ENCODE measurements at regions not wholly inside any gene's neighbourhood (a gene's known extent, or its start where the extent isn't known, plus 50 kb on each side); places are given as distances from the start of the nearest gene placed in this dataset.
"Not testable (repeated sequence)": the region's sequence is repeated elsewhere in the genome, so short reads cannot be mapped to it uniquely, and the experiment has no call there.

DNA sequence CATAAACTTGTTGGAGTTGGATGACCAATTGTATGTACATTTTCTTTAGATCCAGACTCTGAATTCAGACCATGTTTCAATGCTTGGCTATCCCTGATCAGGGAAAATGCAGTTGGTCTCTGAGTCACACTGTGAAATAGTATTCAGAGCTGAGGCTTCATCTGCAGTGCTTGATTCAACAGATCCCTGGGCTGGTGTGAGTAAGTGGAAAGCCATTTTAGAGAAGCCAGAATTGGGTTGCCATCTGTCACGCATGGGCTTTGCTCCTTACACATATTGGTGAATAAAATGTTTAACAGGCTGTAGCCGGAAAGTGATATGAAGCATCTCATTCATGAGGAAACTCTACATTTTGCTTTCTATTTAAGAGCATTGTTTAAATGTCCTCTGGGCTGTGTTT is 50.0 kb upstream of the ACYP2 start:
- no peak for DNase-seq

DNA sequence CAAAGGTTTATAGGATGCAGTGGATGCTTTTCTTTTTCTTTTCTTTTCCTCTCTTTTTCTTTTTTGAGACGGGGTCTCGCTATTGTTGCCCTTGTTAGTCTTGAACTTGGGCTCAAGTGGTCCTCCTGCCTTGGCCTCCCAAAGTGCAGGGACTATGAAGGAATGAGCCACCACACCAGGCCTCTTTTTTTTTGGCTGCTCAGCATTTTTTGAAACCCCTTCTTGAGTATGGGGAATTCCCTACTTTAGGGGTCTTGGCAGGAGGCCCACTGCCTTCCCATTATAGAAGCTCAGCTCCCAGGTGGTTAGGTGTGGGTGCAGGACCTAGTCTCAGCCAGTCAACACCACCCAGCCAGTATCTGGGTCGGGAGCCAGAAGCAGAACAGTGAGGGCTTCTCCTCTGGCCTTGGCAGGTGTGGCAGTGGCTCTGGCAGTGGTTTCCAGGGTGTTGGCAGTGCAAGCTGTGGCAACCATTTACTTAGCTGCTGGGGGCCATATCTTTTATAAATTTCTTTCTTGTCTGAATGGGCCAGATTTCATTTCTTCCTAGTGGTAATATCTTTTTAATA is 51.4 kb upstream of the ACYP2 start:
- no peak for DNase-seq

DNA sequence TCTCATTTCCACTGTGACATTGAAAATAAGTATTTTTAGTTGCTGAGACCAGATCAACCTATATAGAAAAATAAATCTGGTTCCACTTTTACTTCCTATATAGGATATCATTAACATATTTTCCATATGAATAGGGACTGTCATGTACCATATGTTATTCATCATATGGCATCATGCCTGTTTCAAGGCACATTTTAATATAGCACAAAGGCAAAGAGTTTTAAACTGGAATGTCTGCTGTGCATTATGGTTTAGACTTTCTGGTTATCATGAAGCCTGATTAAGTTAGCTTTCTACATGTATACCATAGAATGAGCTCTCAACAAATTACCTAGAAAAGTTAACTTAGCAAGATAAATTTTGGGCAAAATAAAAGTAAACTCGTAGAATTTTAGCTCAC is 53.0 kb upstream of the ACYP2 start:
- DNase-seq, result no peak

DNA sequence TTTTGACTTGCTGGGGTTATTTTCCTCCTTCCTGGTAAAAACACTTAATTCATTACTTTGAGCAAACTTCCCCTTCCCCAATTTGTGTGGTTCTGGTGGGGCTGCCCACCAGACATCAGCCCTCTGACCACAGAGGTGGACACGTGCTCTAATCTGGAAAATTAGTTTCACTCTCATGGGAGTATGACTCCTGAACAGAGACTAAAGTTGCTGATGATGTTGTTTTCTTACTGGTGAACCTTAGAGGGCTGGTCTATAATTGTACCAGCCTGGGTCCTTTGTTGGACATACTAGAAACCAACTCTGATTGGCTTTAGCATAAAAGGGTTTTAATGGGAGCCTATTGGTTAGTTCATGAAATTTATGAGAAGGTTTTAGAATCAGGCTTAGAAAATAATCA is 54.1 kb upstream of the ACYP2 start:
- no peak for DNase-seq

DNA sequence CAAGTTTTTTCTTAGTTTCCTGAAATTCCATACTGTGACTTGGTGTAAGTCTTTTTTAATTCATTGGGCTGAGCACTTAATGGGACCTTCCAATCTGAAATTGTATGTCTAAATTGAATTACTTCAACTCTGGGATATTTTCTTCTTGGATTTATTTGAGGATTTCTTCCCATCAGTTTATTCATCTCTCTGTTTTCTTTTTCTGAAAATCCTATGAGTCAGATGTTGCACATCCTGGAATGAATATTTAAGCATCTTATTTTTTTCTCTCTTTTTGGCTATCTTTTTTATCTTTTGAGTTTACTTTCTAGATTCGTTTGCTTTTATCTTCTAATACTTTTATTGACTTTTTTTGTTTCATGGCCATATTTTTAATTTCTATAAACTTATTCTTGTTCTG is 55.4 kb upstream of the ACYP2 start:
- DNase-seq, result no peak

DNA sequence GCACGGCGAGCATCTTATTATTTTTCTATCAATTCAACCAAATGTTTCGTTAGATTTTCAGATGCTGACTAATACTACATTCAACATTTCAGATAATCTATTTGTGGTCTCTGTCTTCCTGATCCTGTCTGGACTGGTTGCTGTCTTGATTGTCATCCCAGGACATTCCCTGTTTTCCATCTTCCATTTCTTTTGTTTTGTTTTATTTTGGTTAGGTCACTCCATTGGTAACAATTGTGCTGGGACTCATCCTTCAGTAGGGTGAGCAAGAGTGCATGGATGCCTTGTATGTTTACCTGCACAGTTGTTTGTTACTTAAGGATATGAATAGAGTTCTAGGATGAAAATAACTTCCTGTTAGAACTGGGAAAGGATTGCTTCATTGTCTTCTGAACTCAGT is 55.9 kb upstream of the ACYP2 start:
- DNase-seq, result no peak

DNA sequence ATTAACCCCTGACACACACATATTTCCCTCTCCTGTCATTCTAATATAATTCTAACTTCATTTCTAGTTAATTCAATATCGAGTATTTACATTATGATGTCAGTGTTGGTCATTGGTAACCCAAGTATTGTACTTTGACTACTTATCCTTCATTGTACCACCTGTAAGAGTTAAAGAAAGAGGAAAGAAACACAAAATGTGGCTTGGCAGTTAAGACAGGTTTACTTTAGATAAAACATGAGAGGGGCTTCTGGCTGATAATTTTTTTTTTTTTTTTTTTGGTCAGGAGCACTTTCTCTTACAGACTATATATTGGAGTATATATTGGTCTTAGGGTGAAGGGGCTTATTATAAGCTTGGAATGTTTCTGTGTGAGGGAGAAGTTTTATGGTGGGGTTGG is 57.0 kb upstream of the ACYP2 start:
- no peak for DNase-seq

DNA sequence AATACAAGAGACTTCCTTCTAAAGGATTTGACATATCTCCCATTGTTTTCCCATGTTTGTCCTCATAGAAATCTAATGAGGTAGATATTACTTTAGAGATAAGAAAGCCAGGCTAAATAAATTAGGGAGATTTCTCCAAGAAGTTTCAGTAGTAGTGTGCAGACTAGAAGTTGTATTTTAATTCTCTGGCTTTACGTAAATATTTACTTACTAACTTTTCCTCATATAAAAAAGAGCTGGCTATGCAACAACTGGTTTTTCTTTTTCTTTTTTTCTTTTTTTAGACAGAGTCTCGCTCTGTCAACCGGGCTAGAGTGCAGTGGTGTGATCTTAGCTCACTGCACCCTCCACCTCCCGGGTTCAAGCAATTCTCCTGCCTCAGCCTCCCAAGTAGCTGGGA is 60.6 kb upstream of the ACYP2 start:
- no peak for DNase-seq

DNA sequence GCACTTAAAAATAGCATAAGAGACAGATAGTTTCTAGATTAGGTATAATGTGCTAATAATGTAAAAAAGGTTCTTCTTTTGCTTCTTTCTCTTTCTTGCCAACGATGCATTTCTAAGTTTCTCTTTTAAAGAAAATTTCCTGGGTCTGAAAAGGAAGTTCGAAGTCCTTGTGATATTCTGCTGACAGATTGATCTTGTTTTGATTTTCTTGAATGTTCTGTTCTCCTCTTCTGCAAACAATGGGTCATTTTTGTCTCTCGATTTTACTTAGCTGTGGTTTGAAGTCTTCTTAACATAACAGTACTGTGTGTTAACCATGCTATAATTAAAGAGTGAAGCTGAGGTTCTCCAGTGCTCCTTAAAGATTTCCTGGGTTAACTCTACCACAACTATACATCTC is 61.1 kb upstream of the ACYP2 start:
- DNase-seq, result no peak

DNA sequence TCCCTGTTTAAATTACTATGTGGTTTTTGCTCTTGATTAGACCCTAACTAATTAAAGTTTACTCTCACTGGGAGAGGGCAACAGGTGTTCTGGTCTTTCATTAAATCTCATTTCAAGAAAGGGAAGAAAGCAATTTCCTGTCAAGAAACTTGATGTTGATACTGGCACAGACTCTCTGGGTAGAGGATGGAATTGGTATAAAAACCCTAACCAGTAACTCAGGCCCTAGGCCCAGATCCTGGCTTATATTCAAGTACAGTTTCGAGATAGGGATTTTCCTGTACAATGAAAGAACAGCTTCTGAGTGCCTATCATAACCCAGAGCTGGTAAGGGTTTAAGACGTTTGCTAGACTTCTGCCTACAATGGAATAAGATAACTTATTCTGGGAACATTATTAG is 61.6 kb upstream of the ACYP2 start:
- no peak for DNase-seq

DNA sequence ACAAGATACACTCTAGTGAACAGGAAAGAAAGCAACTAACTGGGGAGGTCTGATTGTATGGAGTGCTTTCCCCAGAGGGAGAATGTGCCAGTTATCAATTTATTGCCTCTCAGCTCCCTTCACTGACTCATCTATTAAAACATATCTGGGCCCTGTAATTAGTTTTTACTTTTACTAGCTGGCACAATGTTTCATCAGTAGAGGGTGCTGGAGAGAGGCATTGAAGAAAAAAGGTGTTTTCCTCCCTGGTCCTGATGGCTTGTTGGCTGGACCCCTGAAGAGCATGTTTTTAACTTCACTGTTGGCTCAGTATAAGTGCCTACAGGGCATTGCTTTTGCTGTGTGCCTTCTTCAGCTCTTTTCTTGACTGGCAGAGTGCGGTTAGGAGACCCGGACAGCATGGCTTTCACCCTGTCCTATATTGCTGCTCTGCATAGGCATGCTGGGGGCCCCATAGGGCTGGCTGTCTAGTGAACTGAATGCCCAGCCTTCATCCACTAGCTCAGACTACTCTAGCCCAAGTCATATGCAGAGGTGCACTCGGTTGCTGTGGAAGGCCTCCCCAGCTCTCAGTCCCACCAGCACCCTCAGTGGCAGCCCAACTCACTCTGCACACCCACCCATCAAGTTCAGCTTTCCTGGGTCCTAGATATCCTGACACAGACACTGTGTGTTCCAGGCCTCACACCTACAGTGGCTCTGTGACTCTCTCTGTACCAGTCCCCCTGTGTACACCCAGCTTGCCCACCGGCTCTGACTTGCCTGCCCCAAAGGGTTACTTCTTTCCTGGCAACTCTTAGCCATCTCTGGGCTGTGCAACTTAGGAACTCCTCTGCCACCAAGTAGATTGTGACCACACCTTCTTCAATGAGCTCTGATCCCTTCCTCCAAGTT is 62.3 kb upstream of the ACYP2 start:
- no peak for DNase-seq

DNA sequence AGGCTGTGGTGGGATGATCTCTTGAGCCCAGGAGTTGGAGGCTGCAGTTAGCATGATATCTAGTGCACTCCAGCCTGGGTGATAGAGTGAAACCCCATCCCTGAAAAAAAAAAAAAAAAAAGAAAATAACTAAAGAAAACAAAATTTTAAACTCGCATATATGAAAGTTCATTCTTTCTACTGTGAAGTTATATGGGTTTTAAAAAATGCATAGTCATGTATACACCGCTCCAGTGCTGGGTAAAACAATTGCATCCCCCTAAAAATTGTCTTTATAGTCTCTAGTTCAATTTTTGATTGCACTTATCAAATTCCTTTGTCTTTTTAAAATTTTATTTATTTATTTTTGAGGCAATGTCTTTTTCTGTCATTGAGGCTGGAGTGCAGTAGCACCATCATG is 65.0 kb upstream of the ACYP2 start:
- DNase-seq, result no peak

DNA sequence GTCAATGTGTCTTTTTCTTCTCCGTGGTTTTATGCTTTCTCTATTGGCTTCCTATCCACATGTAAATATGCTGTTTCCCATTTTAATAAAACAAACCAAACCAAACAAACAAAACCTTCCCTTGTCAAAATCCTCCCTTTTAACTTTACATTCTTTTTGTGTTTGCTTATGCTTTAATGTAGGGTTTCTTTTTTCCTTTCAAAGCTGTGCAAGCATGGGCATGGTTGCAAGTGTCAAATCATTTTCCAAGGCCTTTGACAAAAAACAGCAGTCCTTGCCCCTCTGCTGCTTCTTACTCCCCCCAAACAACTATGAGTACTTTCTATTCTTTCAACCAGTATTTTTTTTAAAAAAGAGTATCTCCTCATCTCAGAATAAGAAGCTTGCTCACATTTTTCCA is 66.0 kb upstream of the ACYP2 start:
- no peak for DNase-seq

DNA sequence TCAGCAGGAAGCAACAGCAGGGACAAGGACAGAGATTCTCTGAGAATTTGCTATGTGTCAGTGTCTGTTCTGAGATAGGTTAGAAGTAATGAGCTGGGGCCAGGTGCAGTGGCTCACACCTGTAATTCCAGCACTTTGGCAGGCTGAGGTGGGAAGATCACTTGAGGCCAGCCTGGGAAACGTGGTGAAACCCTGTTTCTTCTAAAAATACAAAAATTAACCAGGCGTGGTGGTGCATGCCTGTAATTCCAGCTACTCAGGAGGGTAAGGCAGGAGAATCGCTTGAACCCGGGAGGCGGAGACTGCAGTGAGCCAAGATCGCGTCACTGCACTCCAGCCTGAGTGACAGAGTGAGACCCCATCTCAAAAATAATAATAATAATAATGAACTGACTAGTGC is 66.5 kb upstream of the ACYP2 start:
- DNase-seq, result not testable (repeated sequence)

DNA sequence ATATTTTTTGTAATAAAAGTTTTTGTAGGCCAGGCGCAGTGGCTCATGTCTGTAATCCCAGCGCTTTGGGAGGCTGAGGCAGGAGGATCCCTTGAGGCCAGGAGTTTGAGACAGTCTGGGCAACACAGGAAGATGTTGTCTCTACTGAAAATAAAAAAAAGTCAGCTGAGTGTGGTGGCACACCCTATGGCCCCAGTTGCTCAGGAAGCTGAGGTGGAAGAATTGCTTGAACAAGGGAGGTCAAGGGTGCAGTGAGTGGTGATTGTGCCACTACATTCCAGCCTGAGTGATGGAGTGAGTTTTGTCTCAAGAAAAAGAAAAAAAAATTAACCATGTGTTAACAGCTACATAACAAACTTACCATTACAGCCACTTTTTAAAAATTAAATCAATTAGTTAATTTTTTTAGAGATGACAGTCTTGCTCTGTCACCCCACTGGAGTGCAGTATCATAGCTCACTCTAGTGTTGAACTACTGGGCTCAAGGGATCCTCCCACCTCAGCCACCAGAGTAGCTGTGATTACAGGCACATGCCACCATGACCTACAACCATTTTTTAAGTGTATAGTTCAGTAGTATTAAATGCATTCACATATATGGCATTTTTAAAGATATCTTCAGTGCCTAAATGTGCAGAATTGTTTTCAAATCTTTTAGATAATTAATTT is 67.2 kb upstream of the ACYP2 start:
- DNase-seq, result no peak

DNA sequence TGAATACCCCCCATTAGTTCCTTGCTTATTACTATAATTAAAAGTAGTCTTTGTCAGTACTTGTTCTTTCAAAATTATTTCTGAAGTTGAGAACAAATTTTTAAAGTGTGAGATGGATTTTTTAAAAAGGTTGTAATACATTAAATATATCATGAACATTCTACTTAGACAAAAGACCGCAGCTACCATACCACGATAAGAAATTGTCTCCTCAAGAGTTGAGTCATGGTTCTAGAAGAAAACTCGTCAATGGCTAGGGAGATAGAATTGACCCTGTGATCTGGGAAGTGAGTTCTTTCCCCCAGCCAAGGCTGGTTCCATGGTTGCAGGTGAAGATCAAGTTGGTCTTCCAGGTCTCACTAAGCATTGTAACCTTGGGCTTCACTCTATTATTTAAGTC is 67.8 kb upstream of the ACYP2 start:
- no peak for DNase-seq

DNA sequence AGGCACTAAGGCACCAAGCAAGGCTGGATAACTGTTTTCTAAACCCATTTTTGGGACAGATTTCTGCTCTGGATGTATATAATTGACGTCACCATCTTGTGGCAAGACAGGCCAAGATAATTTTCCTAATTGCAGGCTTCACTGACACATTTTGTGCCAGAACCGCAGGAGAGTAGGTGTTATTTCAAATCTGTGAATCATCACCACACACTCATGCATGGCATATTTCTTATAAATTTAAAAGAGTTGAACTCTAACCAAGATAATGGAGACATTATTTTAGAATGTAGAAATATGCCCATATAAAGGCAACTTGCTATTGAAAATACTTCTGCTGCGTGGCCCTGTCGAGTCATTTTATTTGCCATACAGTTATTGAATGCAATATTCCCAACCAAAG is 68.3 kb upstream of the ACYP2 start:
- no peak for DNase-seq

DNA sequence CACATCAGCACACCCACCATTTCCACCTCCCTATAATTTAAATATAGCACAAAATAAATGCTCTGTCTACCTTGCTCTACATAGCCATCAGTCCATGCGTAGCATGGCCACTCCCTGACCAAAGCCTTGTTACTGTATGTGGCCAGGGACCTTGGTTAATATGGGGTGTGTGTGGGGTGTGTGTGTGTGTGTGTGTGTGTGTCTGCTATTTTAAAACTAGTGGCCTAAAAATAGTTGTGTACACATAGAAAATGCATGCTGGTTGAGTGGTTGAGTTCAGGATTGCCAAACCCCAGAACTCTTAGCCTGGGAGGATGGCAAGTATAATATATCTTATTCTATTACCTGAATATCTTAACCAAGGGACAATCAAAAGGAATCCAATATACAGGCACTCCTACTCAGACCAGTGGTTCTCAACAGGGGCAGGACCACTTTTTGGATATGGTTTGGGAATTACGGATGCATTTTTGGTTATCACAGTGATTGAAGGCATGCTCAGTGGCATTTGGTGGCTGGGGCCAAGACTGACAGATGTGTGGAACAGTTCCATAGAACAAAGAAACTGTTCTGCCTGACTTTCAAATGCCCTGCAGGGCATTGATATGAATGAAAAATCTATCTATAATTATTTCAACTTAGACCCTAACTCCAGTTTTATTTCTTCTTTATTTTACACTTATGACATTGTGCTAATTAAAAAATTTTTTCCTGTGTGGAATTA is 72.3 kb upstream of the PSME4 start:
- DNase-seq, result no peak

DNA sequence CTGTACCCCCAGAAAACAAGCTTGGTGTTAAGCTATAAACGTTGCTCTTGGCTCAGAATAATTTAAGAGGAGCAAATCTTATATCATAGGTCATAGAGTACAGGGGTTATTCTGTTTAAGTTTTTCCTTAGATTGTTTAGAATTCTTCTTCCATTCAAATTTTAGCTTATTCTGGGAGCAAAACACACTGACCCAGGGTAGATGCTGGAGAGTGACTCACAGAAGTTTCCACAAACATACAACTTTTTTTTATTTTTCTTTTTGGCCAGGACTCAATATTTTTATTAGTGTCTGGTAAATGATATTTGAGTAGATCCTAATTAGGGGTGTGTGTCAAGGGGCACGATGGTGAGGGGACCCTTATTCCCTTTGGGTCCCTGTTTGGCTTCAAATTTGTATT is 71.5 kb upstream of the PSME4 start:
- no peak for DNase-seq

DNA sequence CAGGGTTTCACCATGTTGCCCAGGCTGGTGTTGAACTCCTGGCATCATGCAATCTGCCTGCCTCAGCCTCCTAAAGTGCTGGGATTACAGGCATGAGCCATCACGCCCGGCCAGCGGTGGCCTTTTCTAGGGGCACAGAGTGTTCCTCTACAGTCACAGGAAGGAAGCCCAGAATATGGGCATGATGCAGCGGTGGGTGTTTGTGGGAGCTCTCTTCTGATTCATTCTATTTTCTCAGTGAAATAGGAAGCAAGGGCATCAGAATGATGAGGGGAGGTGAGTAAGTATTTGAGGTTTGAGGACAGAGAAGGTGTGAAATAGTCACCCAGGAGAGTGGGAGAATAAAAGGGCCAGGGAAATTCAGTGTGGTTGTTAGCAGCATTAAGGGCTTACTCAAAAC is 70.3 kb upstream of the PSME4 start:
- DNase-seq, result no peak

DNA sequence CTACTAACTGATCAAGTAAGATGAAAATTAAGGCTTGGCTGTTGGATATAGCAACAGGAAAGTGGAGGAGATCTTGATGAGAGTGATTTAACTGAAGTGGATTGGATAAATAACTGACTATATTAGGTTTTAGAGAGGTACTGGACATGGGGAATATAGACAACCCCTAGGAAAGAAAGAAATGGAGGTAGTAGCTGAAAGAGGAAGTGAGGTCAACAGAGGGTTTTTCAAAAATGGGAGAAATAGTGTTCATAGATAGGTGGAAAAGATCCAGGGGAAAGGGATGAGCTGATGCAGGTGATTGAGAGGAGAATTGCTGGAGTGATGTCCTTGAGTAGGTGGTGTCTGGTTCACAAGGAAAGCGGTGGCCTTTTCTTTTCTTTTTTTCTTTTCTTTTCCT is 69.9 kb upstream of the PSME4 start:
- no peak for DNase-seq

DNA sequence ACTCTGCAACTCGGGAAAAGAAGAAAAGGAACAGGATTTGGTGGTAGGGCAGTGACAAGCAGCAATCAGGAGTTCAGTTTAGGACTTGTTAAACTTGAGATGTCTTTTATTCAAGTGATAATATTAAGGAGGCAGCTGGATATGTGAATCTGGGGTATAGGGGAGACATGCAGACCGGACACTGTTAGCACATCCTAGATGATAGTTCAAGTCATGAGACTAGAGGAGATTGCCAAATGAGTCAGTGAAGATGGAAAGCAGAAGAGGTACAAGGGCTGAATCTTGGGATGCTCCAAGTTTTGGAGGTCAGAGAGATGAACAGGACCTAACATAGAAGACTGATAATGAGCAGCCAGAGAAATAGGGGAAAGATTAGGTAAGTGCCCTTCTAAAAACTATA is 69.5 kb upstream of the PSME4 start:
- no peak for DNase-seq

DNA sequence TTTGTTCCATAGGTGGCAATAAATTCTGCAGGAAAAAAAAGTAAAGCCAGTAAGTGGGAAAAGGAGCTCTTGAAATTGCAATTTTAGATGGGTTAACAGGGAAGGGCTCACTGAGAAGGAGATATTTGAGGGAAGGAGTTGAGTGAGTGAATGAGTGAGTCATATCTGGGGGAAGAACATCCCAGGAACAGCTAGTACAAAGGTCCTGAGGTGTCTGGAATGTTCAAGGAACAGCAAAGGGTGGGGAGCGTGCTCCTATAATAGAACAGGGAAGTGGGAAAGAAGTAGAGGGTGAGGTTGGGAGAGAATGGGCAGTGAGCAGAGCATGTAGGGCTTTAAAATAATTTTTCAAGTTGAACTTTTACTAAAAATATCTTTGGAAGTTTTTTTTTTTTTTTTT is 68.0 kb upstream of the PSME4 start:
- DNase-seq, result no peak

DNA sequence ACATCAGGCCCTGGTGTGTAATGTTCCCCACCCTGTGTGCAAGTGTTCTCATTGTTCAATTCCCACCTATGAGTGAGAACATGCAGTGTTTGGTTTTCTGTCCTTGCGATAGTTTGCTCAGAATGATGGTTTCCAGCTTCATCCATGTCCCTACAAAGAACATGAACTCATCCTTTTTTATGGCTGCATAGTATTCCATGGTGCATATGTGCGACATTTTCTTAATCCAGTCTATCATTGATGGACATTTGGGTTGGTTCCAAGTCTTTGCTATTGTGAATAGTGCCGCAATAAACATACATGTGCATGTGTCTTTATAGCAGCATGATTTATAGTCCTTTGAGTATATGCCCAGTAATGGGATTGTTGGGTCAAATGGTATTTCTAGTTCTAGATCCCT is 60.5 kb upstream of the PSME4 start:
- DNase-seq, result not testable (repeated sequence)
